Astrocyte (in vitro differentiated cells and primary cell): ENCODE measurements at regions not wholly inside any gene's neighbourhood (a gene's known extent, or its start where the extent isn't known, plus 50 kb on each side); places are given as distances from the start of the nearest gene placed in this dataset.

Experiments
- EZH2 ChIP-seq: IDR thresholded peaks from 2 replicates; pipeline ENCODE4 v1.6.1; 2012; ENCODE audit warnings: mild to moderate bottlenecking, low read length, inconsistent platforms; ENCODE audit not compliant: insufficient read depth
- TF ChIP-seq, protein P1 (sequence below): IDR thresholded peaks from 2 replicates; pipeline ENCODE4 v1.5.1; 2011; ENCODE audit warnings: low read depth, mild to moderate bottlenecking, inconsistent platforms, low read length, moderate library complexity; ENCODE audit not compliant: insufficient read depth

DNA sequence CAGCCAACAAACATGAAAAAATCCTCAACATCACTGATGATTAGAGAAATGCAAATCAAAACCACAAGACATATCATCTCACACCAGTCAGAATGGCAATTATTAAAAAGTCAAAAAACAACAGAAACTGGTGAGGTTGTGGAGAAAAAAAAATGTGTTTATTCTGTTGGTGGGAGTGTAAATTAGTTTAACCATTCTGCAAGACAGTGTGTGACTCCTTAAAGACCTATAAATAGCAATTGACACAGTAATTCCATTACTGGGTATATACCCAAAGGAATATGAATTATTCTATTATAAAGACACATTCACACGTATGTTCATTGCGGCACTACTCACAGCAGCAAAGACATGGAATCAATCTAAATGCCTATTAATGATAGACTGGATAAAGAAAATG, 427.3 kb upstream of the CHORDC1 start:
- TF ChIP-seq, protein P1, sequence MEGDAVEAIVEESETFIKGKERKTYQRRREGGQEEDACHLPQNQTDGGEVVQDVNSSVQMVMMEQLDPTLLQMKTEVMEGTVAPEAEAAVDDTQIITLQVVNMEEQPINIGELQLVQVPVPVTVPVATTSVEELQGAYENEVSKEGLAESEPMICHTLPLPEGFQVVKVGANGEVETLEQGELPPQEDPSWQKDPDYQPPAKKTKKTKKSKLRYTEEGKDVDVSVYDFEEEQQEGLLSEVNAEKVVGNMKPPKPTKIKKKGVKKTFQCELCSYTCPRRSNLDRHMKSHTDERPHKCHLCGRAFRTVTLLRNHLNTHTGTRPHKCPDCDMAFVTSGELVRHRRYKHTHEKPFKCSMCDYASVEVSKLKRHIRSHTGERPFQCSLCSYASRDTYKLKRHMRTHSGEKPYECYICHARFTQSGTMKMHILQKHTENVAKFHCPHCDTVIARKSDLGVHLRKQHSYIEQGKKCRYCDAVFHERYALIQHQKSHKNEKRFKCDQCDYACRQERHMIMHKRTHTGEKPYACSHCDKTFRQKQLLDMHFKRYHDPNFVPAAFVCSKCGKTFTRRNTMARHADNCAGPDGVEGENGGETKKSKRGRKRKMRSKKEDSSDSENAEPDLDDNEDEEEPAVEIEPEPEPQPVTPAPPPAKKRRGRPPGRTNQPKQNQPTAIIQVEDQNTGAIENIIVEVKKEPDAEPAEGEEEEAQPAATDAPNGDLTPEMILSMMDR = no peak
- TF ChIP-seq EZH2 = no peak
